NCI-H2029 treated with DMSO at 0.1 percent for 48 hours (cell line): ENCODE measurements at regions not wholly inside any gene's neighbourhood (a gene's known extent, or its start where the extent isn't known, plus 50 kb on each side); places are given as distances from the start of the nearest gene placed in this dataset.

Experiments
- DNase-seq: peaks from one replicate; lab custom pipeline; 2025; lab: John Stamatoyannopoulos, UW

- DNase-seq = no peak
Observed at GRCh38 chr22:49640366-49641095, 187.1 kb downstream of the BRD1 start.

GRCh38 chr22:49639956-49640355 is 187.7 kb downstream of the BRD1 start:
- no peak for DNase-seq

GRCh38 chr22:49638788-49639187 is 188.9 kb downstream of the BRD1 start:
- peak; percentile 1 for DNase-seq

GRCh38 chr22:49638001-49638400 is 189.7 kb downstream of the BRD1 start:
- no peak for DNase-seq

GRCh38 chr22:49637255-49637760 is 190.4 kb downstream of the BRD1 start:
- DNase-seq = no peak

GRCh38 chr22:49636649-49637048 is 191.0 kb downstream of the BRD1 start:
- no peak for DNase-seq

GRCh38 chr22:49636214-49636613 is 191.5 kb downstream of the BRD1 start:
- DNase-seq = no peak

- DNase-seq = no peak
Observed at GRCh38 chr22:49634006-49634772, 193.5 kb downstream of the BRD1 start.

GRCh38 chr22:49633010-49633324 is 194.7 kb downstream of the BRD1 start:
- DNase-seq = no peak

GRCh38 chr22:49632199-49633009 is 195.3 kb downstream of the BRD1 start:
- DNase-seq = peak; percentile 40

- no peak for DNase-seq
Observed at GRCh38 chr22:49630448-49630946, 197.2 kb downstream of the BRD1 start.

- no peak for DNase-seq
Observed at GRCh38 chr22:49629586-49630447, 197.9 kb downstream of the BRD1 start.

- no peak for DNase-seq
Observed at GRCh38 chr22:49629261-49629570, 198.5 kb downstream of the BRD1 start.

- DNase-seq = no peak
Observed at GRCh38 chr22:49628391-49629260, 199.0 kb downstream of the BRD1 start.

GRCh38 chr22:49627217-49628181 is 200.2 kb downstream of the BRD1 start:
- DNase-seq = no peak

GRCh38 chr22:49626361-49627216 is 201.1 kb downstream of the BRD1 start:
- no peak for DNase-seq

GRCh38 chr22:49624421-49625177 is 203.1 kb downstream of the BRD1 start:
- DNase-seq = no peak

- DNase-seq = no peak
Observed at GRCh38 chr22:49623715-49624114, 204.0 kb downstream of the BRD1 start.
